HG02870 (cell line): ENCODE measurements at regions not wholly inside any gene's neighbourhood (a gene's known extent, or its start where the extent isn't known, plus 50 kb on each side); places are given as distances from the start of the nearest gene placed in this dataset.
"Not testable (repeated sequence)": the region's sequence is repeated elsewhere in the genome, so short reads cannot be mapped to it uniquely, and the experiment has no call there.

Experiments used
- ATAC-seq: cut with Tn5 transposase; IDR thresholded peaks from one replicate; pipeline ENCODE4 v1.9.1; 2021; ENCODE audit warnings: mild to moderate bottlenecking, moderate library complexity; ENCODE audit not compliant: unreplicated experiment

GRCh38 chr10:65786279-65786678, 1139.6 kb upstream of the LRRTM3 start:
- ATAC-seq = no peak

- ATAC-seq = no peak
Measured at GRCh38 chr10:65787571-65787970, 1138.3 kb upstream of the LRRTM3 start.

GRCh38 chr10:65788271-65788670, 1137.6 kb upstream of the LRRTM3 start:
- ATAC-seq = no peak

- ATAC-seq = no peak
Measured at GRCh38 chr10:65791979-65792378, 1133.9 kb upstream of the LRRTM3 start.

- no peak for ATAC-seq
Measured at GRCh38 chr10:65793738-65794425, 1132.0 kb upstream of the LRRTM3 start.

- ATAC-seq = not testable (repeated sequence)
Measured at GRCh38 chr10:65794861-65795260, 1131.0 kb upstream of the LRRTM3 start.

- no peak for ATAC-seq
Measured at GRCh38 chr10:65796472-65796871, 1129.4 kb upstream of the LRRTM3 start.

- ATAC-seq = no peak
Measured at GRCh38 chr10:65798133-65798532, 1127.7 kb upstream of the LRRTM3 start.

GRCh38 chr10:65802391-65802790, 1123.4 kb upstream of the LRRTM3 start:
- ATAC-seq = no peak

GRCh38 chr10:65805511-65805910, 1120.3 kb upstream of the LRRTM3 start:
- no peak for ATAC-seq

- no peak for ATAC-seq
Measured at GRCh38 chr10:65805993-65806392, 1119.8 kb upstream of the LRRTM3 start.

GRCh38 chr10:65808687-65809333, 1117.0 kb upstream of the LRRTM3 start:
- no peak for ATAC-seq

GRCh38 chr10:65811931-65812525, 1113.8 kb upstream of the LRRTM3 start:
- ATAC-seq = no peak

GRCh38 chr10:65816536-65816935, 1109.3 kb upstream of the LRRTM3 start:
- no peak for ATAC-seq

GRCh38 chr10:65818990-65819389, 1106.8 kb upstream of the LRRTM3 start:
- ATAC-seq = no peak

- ATAC-seq = no peak
Measured at GRCh38 chr10:65827359-65827758, 1098.5 kb upstream of the LRRTM3 start.

GRCh38 chr10:65838811-65839210, 1087.0 kb upstream of the LRRTM3 start:
- no peak for ATAC-seq

GRCh38 chr10:65843203-65843602, 1082.6 kb upstream of the LRRTM3 start:
- no peak for ATAC-seq

GRCh38 chr10:65845916-65846315, 1079.9 kb upstream of the LRRTM3 start:
- no peak for ATAC-seq

GRCh38 chr10:65846541-65846940, 1079.3 kb upstream of the LRRTM3 start:
- no peak for ATAC-seq

GRCh38 chr10:65846949-65847348, 1078.9 kb upstream of the LRRTM3 start:
- ATAC-seq = no peak
